B cell (primary cell): ENCODE measurements at regions not wholly inside any gene's neighbourhood (a gene's known extent, or its start where the extent isn't known, plus 50 kb on each side); places are given as distances from the start of the nearest gene placed in this dataset.

Source experiments
- CTCF ChIP-seq: fragments of 200-600 bp; IDR thresholded peaks from one replicate; pipeline ENCODE4 v1.8.0; 2022; ENCODE audit warnings: antibody characterized with exemption, mild to moderate bottlenecking
- EZH2 ChIP-seq: IDR thresholded peaks from 2 replicates; pipeline ENCODE4 v1.6.1; 2012; ENCODE audit warnings: borderline replicate concordance, low read depth, mild to moderate bottlenecking, moderate library complexity, low read length; ENCODE audit not compliant: insufficient read depth, poor library complexity, severe bottlenecking

GRCh38 chr21:19557046-19557445, 1153.5 kb upstream of the TMPRSS15 start:
- TF ChIP-seq EZH2 (no peak), CTCF (no peak)
